Left ventricle myocardium inferior (tissue), 1 donor: ENCODE measurements at regions not wholly inside any gene's neighbourhood (a gene's known extent, or its start where the extent isn't known, plus 50 kb on each side); places are given as distances from the start of the nearest gene placed in this dataset.

Source experiments
- DNase-seq: peaks from one replicate; pipeline ENCODE4 v3.0.0-alpha.2; 2020
- H3K27ac ChIP-seq: fragments of 200-600 bp; replicated peaks from 2 replicates; pipeline ENCODE4 v1.8.0; 2021
- H3K27me3 ChIP-seq: fragments of 200-600 bp; 2 replicates; pipeline ENCODE4 v1.8.0; 2021; ENCODE audit warnings: low read depth
- H3K36me3 ChIP-seq: fragments of 200-600 bp; 2 replicates; pipeline ENCODE4 v1.8.0; 2021
- H3K4me1 ChIP-seq: fragments of 200-600 bp; 2 replicates; pipeline ENCODE4 v1.8.0; 2021
- H3K4me3 ChIP-seq: fragments of 200-600 bp; 2 replicates; pipeline ENCODE4 v1.8.0; 2021; ENCODE audit warnings: mild to moderate bottlenecking, moderate library complexity
- H3K9me3 ChIP-seq: fragments of 200-600 bp; replicated peaks from 2 replicates; pipeline ENCODE4 v1.8.0; 2021
- intact Hi-C: fragments of 100-400 bp; cut with micrococcal nuclease; formaldehyde crosslinking; loops from one replicate; pipeline ENCODE4 v1.11.0; 2022
- TF ChIP-seq, protein P1 (sequence below): fragments of 200-600 bp; IDR thresholded peaks from 2 replicates; pipeline ENCODE4 v1.8.0; 2021; ENCODE audit warnings: antibody characterized with exemption, mild to moderate bottlenecking, borderline replicate concordance
- donor health status: DM: no; HTN: yes; CAD: no; lungs with severe emphysema.

DNA sequence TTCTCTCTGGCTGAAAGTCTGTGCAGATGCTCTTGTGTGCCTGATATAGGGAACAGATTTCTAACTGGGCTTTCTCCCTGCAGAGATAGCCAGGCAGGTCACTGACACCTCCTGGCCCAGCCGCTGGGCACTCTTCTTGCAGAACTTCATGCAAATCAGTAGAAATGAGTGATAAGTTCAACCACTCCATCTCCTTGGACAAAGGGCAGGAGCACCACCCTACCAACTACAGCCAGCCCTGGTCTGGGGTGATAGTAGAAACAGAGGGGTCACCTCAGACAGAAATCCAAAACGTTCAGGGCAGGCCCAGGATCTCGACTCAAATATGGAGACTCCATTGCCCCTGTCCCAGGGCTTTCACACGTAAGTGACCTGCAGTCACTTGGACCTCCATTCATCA is 917.8 kb upstream of the ZNF722 start:
- peaks cover 73% of the 10 kb centered on the region for H3K9me3 ChIP-seq
- H3K27me3 ChIP-seq, result no peaks in the 10 kb centered on the region
- TF ChIP-seq, protein P1, sequence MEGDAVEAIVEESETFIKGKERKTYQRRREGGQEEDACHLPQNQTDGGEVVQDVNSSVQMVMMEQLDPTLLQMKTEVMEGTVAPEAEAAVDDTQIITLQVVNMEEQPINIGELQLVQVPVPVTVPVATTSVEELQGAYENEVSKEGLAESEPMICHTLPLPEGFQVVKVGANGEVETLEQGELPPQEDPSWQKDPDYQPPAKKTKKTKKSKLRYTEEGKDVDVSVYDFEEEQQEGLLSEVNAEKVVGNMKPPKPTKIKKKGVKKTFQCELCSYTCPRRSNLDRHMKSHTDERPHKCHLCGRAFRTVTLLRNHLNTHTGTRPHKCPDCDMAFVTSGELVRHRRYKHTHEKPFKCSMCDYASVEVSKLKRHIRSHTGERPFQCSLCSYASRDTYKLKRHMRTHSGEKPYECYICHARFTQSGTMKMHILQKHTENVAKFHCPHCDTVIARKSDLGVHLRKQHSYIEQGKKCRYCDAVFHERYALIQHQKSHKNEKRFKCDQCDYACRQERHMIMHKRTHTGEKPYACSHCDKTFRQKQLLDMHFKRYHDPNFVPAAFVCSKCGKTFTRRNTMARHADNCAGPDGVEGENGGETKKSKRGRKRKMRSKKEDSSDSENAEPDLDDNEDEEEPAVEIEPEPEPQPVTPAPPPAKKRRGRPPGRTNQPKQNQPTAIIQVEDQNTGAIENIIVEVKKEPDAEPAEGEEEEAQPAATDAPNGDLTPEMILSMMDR, result no peak
- no peaks in the 10 kb centered on the region for H3K36me3 ChIP-seq
- no peaks in the 10 kb centered on the region for H3K4me1 ChIP-seq
- H3K4me3 ChIP-seq, result no peak overlapping the region
- H3K27ac ChIP-seq, result no peak overlapping the region
- no peak for DNase-seq
- intact Hi-C loops, result no loop called here

DNA sequence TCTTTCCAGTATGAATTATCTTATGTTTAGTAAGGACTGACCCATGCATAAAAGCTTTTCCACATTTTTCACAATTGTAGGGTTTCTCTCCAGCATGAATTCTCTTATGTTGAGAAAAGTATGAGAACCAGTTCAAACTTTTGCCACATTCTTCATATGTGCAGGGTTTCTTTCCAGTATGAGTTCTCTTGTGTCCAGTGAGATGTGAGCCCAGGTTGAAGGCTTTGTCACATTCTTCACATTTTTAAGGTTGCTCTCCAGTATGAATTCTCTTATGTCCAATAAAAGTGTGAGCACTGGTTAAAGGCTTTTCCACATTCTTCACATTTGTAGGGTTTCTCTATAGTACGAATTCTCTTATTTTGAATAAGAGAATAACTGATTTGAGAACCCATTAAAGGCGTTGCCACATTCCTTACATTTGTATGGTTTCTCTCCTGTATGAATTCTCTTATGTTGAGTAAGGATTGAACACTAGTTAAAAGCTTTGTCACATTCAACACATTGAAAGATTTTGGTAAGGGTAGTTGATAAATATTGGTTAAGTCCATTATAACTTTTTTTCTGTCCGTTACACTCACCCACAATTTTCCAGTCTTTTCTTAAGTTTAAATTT is 911.0 kb upstream of the ZNF722 start:
- no peak overlapping the region for H3K4me3 ChIP-seq
- H3K27me3 ChIP-seq, result no peaks in the 10 kb centered on the region
- no peak for DNase-seq
- H3K9me3 ChIP-seq, result peaks cover 8% of the 10 kb centered on the region
- TF ChIP-seq, protein P1, result no peak
- H3K4me1 ChIP-seq, result no peaks in the 10 kb centered on the region
- H3K36me3 ChIP-seq, result no peaks in the 10 kb centered on the region
- intact Hi-C loops, result no loop called here
- H3K27ac ChIP-seq, result no peak overlapping the region

DNA sequence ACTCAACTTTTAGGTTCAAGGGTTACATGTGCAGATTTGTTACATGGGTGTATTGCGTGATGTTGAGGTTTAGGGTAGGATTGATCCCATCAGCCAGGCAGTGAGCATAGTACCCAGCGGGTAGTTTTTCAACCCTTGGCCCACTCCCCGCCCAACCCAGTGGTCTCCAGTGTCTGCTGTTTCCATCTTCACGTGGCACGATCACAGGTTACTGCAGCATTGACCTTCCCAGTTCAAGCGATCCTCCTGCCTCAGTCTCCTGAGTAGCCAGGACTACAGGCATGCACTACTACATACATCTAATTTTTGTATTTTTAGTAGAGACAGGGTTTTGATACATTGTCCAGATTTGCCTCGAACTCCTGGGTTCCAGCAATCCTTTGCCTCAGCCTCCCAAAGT is 905.7 kb upstream of the ZNF722 start:
- Histone ChIP-seq H3K27ac (no peak overlapping the region), H3K4me1 (no peaks in the 10 kb centered on the region), H3K27me3 (no peaks in the 10 kb centered on the region), H3K4me3 (no peak overlapping the region), H3K9me3 (peaks cover 19% of the 10 kb centered on the region), H3K36me3 (no peaks in the 10 kb centered on the region)
- intact Hi-C loops, result no loop called here
- no peak for DNase-seq
- TF ChIP-seq, protein P1, result no peak

DNA sequence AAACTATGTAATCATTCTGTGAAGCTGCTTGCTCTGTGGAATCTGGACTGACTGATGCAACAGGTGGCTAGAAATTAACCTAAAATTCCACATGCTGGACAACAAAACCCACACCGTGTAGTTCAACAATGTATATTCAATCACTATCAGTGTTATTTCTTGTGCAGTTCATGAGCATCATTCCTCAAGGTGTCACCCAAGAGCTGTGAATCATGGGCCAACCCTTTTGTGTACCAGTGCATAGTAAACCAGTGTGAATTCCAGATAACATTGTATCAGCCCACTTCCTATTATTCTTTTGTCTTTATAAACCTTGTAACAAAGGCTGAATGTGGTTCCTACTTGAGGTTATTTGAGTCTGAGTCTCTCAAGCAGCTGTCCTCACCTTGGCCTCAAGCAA is 905.2 kb upstream of the ZNF722 start:
- Histone ChIP-seq H3K4me1 (no peaks in the 10 kb centered on the region), H3K9me3 (peaks cover 24% of the 10 kb centered on the region), H3K36me3 (no peaks in the 10 kb centered on the region), H3K4me3 (no peak overlapping the region), H3K27me3 (no peaks in the 10 kb centered on the region), H3K27ac (no peak overlapping the region)
- intact Hi-C loops, result no loop called here
- TF ChIP-seq, protein P1, result no peak
- no peak for DNase-seq

DNA sequence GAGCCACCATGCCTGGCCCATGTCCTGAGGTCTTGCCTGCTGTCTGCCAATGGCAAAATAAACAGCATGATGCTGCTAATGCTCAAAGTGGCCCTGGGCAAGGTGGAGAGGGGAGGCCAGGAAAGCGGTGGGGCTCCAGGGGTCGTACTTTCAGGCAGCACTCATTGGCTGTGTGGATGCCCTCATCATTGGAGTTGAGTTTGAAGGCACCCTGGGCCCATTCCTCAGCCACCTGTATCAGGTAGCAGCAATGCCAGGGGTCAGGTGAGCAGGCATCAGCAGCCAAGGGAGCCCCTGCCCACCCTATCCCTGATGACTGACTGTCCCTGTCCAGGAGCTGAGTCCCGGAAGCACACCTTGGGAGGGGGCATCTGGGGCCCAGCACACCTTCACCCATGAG is 902.5 kb upstream of the ZNF722 start:
- TF ChIP-seq, protein P1, result no peak
- H3K4me3 ChIP-seq, result no peak overlapping the region
- H3K27ac ChIP-seq, result no peak overlapping the region
- peaks cover 51% of the 10 kb centered on the region for H3K9me3 ChIP-seq
- H3K4me1 ChIP-seq, result no peaks in the 10 kb centered on the region
- DNase-seq, result no peak
- no peaks in the 10 kb centered on the region for H3K36me3 ChIP-seq
- no peaks in the 10 kb centered on the region for H3K27me3 ChIP-seq
- intact Hi-C loops, result no loop called here

DNA sequence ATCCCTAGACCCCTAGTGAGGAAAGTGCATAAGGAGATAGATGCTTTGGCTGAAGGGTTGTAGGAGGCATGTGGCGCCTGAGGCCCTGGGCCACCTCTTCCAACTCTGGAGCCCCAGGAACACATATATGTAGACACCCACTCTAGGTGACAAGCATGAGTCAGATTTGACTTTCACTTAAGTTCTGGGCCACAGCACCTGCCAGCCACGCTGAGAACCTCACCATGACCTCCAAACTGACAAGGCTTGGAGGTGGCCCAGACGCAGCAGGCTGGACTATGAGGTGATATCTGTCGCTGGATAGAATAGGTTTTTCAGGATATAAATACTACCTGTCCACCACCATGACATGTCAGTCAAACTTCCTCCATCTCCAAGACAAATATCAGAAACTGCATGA is 894.0 kb upstream of the ZNF722 start:
- no peaks in the 10 kb centered on the region for H3K36me3 ChIP-seq
- intact Hi-C loops, result no loop called here
- no peaks in the 10 kb centered on the region for H3K27me3 ChIP-seq
- TF ChIP-seq, protein P1, result no peak
- no peak overlapping the region for H3K4me3 ChIP-seq
- peaks cover 60% of the 10 kb centered on the region for H3K9me3 ChIP-seq
- no peaks in the 10 kb centered on the region for H3K4me1 ChIP-seq
- no peak overlapping the region for H3K27ac ChIP-seq
- DNase-seq, result no peak
